ENCODE measurements at regions not wholly inside any gene's neighbourhood (a gene's known extent, or its start where the extent isn't known, plus 50 kb on each side); places are given as distances from the start of the nearest gene placed in this dataset.

GRCh38 chr2:139386401-139386800 lies 606.2 kb upstream of the NXPH2 start:
- WGBS, 2 donors = 86 to 87% methylated on average over 1 of the region's 1 CpG
- no peaks in the 10 kb centered on the region for H3K4me1 ChIP-seq
- ATAC-seq = no peak

GRCh38 chr2:139383532-139383931 lies 603.3 kb upstream of the NXPH2 start:
- H3K36me3 ChIP-seq = no peaks in the 10 kb centered on the region
- no peaks in the 10 kb centered on the region for H3K27me3 ChIP-seq
- H3K27ac ChIP-seq = no peak overlapping the region
- DNase-seq (no peak), ATAC-seq (no peak)
- intact Hi-C loops (cut with DNase I) = no loop called here
- no peak overlapping the region for H3K4me3 ChIP-seq
- no peaks in the 10 kb centered on the region for H3K4me1 ChIP-seq
- H3K9me3 ChIP-seq = peaks cover 0 to 3% (median 0%) of the 10 kb centered on the region in 11 donors
- TF ChIP-seq CTCF (IDR thresholded peaks at IDR 0.05) = no peak

More at GRCh38 chr2:139386401-139386800, 606.2 kb upstream of the NXPH2 start:
- Histone ChIP-seq H3K27ac (no peak overlapping the region), H3K27me3 (no peaks in the 10 kb centered on the region), H3K36me3 (no peaks in the 10 kb centered on the region), H3K9me3 (peaks cover 0 to 3% (median 0%) of the 10 kb centered on the region in 11 donors), H3K4me3 (no peak overlapping the region)
- no peak for DNase-seq
- intact Hi-C loops (cut with DNase I) = no loop called here
- TF ChIP-seq CTCF (IDR thresholded peaks at IDR 0.05) = no peak

GRCh38 chr2:139380051-139380450 lies 599.9 kb upstream of the NXPH2 start:
- H3K27ac ChIP-seq = no peak overlapping the region
- intact Hi-C loops (cut with DNase I) = no loop called here
- no peaks in the 10 kb centered on the region for H3K36me3 ChIP-seq
- TF ChIP-seq CTCF (IDR thresholded peaks at IDR 0.05) = no peak
- no peaks in the 10 kb centered on the region for H3K27me3 ChIP-seq
- ATAC-seq = no peak
- H3K9me3 ChIP-seq = peaks cover 0 to 13% (median 0%) of the 10 kb centered on the region in 11 donors
- DNase-seq = no peak
- WGBS, 2 donors = 38 to 48% methylated on average over 1 of the region's 1 CpG
- H3K4me1 ChIP-seq = no peaks in the 10 kb centered on the region
- no peak overlapping the region for H3K4me3 ChIP-seq

GRCh38 chr2:139378373-139378772 lies 598.2 kb upstream of the NXPH2 start:
- DNase-seq (no peak), ATAC-seq (no peak)
- Histone ChIP-seq H3K9me3 (peaks cover 0 to 24% (median 0%) of the 10 kb centered on the region in 11 donors), H3K27ac (no peak overlapping the region), H3K36me3 (no peaks in the 10 kb centered on the region), H3K27me3 (no peaks in the 10 kb centered on the region), H3K4me1 (no peaks in the 10 kb centered on the region), H3K4me3 (no peak overlapping the region)
- intact Hi-C loops (cut with DNase I) = no loop called here
- TF ChIP-seq CTCF (IDR thresholded peaks at IDR 0.05) = no peak
- 56 to 63% methylated on average over 3 of the region's 3 CpGs for WGBS, 2 donors
